Activated CD8-positive, alpha-beta memory T cell treated with anti-CD3 and anti-CD28 coated beads for 4 hours (primary cell): ENCODE measurements at regions not wholly inside any gene's neighbourhood (a gene's known extent, or its start where the extent isn't known, plus 50 kb on each side); places are given as distances from the start of the nearest gene placed in this dataset.
"Not testable (repeated sequence)": the region's sequence is repeated elsewhere in the genome, so short reads cannot be mapped to it uniquely, and the experiment has no call there.

Experiments used
- DNase-seq, 2 donors: peaks; one replicate each; pipeline ENCODE4 v3.0.0-alpha.2; 2020; ENCODE audit warnings: low read depth in 2 of 2

DNA sequence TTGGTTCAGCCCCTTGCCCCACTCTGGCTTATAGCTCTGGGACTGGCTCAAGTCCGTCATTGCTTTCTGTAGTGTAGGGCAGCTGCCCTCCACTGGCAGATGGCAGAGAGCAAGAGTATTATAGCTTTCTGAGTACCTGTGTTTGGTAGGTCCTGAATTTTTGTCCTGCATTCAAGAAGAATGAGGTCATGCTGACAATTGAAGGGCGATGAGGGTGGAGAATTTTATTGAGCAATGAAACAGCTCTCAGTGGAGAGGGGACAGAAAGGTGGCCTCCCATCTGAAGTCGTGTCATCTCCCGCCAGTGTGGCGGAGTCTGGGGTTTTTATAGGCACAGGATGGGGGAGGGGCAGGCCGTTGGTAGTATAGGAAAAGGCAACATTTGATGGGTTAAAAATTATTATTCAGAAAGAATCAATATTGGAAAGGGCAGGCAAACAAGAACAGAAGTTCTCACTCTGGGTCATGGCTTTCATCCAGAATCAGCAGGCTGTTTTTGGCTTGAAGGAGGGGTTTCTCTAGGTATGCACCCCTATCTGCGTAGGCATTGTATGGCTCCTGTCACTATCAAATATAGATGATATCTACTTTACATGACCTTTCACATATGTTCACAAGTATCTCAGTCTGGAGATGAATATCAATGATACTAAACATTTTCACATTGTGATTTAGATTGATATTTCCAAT is 1239.7 kb upstream of the ALCAM start:
- DNase-seq: no peak

DNA sequence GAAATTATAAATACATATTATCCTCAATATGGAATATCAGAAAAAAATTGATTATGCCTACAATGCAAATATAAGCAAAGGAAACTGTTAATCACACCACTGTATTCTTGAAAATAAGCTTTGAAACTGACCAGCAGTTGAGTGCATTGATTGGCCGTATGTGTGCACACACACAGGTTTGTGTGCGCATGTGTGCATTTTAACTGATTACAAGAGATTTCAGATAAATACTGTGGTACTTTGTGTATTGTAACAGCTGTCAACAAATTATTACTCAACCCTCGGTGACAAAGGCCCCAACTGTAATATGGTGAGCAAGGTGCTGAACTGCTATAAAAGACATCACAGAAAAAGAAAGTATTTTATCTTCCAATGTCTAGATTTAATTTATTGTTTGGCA is 1238.9 kb upstream of the ALCAM start:
- DNase-seq: no peak

GRCh38 chr3:104132566-104133403 is 1233.9 kb upstream of the ALCAM start:
- DNase-seq: no peak

DNA sequence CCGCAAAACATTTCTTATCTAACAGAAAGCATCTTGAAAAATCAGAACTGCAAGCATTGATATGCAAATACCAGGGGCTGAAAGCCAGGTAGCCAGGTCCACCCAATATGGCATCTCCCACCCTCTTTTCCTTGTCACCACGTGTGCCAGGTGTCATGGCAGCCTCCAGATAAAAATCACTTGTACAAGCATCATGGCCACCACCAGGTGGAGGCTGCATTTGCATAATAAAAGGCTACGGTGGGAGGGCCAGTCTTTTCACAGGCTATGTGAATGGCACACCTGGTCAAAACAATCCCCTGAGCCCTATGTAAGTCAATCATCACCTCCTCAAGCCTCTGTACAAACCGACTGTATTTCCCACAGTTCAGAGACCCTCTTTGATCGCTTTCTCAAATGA is 1233.1 kb upstream of the ALCAM start:
- DNase-seq: no peak

DNA sequence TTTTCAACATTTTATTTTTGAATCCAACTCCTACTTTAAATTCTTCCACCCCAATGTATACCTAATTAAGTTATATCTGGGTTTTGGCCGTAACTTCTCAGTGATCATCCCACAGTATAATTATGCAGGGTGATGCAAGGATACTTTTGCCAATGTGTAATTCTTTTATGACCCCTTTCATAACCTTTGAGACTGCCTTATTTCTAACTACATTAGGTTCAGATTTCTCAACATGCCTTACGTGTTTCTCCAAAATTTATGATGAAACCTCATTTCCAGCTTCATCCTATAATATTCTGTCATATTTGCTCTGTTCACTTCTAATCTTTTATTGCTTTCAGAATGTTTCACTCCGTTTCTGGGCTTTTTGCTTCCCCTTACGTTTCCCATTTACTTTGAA is 1229.6 kb upstream of the ALCAM start:
- DNase-seq: no peak

DNA sequence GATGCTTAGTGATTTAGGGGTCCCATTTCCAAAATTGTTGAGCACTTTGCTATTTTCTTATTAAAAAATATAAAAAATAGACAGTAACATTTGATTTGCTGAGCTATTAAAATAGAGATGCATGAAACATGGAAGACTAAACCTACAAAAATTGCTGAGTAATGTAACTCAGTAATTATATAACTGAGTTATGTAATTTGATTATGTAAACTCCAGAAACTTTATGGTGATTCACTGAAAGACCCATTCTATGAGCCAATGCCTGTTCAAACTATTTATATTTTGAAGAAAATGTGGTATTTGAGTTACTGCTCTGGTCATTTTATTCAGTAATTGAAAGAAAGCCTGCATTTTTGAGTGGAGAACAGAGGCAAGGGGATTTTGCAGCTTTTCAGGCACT is 1221.5 kb upstream of the ALCAM start:
- no peak for DNase-seq

DNA sequence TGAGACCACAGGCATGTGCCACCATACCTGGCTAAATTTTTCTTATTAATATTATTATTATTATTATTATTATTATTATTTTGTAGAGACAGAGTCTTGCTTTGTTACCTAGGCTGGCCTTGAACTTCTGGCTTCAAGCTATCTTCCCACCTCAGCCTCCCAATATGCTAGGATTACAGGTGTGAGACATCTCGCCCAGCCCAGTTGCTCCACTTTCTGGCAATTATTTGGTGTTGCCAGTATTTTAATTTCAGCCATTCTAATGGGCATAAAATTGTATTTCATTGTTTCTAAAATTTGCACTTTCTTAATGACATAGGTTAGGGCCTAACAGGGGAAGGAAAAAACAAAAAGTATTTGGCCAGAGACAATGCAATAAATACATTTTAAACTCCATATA is 1217.6 kb upstream of the ALCAM start:
- DNase-seq: no peak

DNA sequence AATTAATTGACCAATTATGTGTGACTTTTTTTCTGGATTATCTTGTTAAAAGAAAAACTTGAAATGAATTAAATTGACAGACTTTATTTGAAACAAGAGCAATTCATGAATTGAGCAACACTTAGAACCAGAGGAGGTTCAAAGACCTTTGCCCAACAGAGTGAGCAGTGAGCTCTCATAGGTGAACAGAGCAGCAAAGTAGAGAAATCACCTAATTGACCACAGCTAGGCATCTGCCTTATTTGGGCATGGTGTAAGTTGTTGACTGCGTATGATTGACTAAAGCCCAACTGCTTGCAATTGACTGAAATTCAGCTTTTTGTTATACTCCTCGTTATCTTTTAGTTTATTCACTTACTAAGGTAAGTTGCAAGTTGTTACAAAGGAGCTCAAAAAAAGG is 1216.0 kb upstream of the ALCAM start:
- no peak for DNase-seq

DNA sequence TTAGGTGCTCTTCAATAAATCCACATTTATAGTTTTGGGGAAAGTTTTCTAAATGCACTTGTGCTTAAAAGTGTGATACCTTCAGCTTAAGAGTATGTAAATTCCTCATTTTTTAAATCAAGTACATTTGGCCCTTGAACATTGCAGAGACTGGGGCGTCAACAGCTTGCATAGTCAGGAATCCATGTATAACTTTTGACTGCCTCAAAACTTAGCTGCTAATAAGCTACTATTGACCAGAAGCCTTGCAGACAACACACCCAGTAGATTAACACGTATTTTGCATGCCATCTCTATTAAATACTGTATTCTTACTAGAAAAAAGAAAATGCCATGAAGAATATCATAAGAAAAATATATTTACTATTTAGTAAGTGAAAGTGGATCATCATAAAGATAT is 1211.8 kb upstream of the ALCAM start:
- DNase-seq: no peak

GRCh38 chr3:104165866-104166265 is 1200.8 kb upstream of the ALCAM start:
- no peak for DNase-seq

GRCh38 chr3:104168386-104168785 is 1198.3 kb upstream of the ALCAM start:
- no peak for DNase-seq

DNA sequence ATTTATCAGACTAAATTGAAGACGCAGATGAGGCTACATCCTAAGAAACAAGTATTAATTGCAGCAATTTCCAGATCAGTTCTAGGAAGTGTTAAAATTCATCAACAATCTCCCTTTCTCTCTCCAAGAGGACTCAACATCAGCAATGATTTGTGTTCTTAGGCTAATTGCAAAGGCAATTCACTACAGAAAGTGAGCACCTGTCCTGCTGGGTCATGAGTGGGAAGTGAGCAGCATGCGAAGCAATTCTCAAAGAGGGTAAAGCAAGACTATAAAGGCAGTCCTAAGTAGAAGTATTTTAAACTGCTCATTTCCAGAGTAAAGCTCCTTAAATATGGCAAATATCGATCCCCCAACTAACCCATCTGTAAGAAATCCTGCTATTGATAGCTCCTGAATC is 1191.0 kb upstream of the ALCAM start:
- no peak for DNase-seq

DNA sequence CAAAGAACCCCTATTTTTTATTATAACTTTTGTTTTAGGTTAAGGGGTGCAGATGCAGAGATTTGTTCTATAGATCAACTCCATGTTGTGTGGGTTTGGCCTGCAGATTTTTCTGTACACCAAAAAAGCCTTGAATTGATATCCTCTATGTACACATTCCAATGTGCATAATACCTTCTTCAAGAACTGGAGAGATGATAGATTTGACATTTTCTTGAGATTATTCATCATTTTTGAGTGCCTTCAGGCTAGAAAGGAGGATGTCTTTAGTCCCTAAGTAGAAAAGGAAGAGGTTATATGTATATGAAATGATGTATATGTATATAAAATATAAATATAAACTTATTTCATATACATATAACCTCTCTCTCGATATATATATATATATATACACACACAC is 1190.0 kb upstream of the ALCAM start:
- no peak for DNase-seq

GRCh38 chr3:104178680-104179079 is 1188.0 kb upstream of the ALCAM start:
- DNase-seq: no peak

- no peak for DNase-seq
Measured at GRCh38 chr3:104180906-104181305, 1185.8 kb upstream of the ALCAM start.

DNA sequence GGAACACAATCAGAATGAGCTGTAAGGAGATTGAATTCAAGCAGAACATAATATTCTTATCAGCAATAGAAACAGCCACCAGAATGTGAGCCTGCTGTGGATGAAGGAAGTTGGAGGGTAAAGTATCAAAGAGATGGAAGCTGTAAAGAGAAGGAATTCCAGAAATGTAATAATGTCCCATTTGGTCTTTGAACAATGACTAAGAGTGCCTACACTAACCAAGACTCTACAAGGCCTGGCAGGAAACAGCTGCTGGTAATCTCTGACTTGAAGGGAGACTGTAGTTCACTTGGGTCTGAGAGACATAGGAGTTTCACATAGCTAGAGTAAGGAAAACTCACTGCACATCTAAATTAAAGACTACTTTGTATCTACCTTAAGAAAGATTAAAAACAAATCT is 1176.0 kb upstream of the ALCAM start:
- no peak for DNase-seq

GRCh38 chr3:104198131-104198530 is 1168.6 kb upstream of the ALCAM start:
- DNase-seq: no peak

DNA sequence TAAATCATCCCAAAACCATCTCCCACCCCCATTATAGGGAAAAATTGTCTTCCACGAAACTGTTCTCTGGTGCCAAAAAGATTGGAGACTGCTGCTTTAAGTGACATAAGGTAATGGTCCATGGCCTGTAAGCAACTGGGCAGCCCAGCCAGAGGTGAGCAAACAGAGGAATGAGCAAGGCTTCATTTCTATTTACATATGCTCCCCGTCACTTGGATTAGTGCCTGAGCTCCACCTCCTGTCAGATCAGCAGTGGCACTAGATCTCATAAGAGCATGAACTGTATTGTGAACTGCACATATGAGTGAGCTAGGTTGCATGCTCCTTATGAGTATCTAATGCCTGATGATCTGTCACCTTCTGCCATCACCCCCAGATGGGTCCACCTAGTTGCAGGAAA is 1159.8 kb upstream of the ALCAM start:
- no peak for DNase-seq

GRCh38 chr3:104214277-104214676 is 1152.4 kb upstream of the ALCAM start:
- DNase-seq: no peak

DNA sequence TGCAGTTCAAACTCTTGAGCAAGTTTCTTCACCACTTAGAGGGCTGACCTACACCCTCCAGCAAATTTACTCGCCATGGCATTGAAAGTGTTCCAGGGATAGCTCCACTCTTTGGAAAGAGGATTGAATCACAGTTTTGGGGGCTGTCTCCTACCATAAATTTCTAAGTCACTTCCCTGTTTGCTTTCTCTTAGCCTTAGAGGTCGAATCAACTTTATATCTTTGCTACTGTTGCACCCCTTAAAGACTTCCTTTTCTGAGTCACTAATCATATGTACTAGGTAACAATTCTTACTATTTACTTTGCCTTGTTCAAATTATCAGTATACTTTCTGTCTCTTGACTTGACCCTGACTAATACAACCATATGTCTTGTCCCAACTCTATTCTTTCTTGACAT is 1151.8 kb upstream of the ALCAM start:
- DNase-seq: no peak

GRCh38 chr3:104219046-104219445 is 1147.7 kb upstream of the ALCAM start:
- not testable (repeated sequence) for DNase-seq

GRCh38 chr3:104234442-104235194 is 1132.1 kb upstream of the ALCAM start:
- no peak for DNase-seq
